Islet of Langerhans (tissue), 1 donor: ENCODE measurements at regions not wholly inside any gene's neighbourhood (a gene's known extent, or its start where the extent isn't known, plus 50 kb on each side); places are given as distances from the start of the nearest gene placed in this dataset.

ENCODE experiments used
- FAIRE-seq: peaks from one replicate; lab custom pipeline; 2011; peaks lifted over from hg19 to GRCh38; lab: Jason Lieb, UNC

DNA sequence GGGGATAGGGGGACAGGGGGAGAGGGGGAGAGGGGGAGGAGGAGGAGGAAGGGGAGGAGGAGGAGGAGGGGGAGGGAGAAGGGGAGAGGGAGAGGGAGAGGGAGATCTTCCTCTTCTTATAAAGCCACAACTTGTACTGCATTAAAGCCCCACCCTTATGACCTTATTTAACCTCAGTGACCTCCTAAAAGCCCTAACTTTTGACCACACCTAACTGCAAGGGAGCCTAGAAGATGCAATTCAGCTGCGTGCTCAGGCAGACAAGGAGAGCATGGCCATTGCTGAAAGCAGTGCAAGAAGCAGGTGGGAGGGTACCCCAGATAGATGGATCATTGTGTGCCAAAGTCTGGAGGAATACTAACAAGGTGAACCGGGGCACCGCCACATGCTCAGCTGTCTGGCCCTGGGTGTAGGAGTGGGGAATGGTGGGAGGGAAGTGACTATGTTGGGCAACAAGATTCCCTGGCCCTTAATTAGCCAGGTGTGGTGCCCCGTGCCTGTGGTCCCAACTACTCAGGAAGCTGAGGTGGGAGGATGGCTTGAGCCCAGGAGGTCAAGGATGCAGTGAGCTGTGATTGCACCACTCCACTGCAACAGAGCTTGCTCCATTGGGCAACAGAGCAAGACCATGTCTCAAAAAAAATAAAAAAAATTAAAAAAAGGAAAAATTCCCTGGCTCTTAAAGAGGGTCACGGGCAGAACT lies 125.4 kb upstream of the BOD1 start:
- FAIRE-seq: no peak

- FAIRE-seq: no peak
Observed at GRCh38 chr5:173742432-173742816, 126.0 kb upstream of the BOD1 start.

DNA sequence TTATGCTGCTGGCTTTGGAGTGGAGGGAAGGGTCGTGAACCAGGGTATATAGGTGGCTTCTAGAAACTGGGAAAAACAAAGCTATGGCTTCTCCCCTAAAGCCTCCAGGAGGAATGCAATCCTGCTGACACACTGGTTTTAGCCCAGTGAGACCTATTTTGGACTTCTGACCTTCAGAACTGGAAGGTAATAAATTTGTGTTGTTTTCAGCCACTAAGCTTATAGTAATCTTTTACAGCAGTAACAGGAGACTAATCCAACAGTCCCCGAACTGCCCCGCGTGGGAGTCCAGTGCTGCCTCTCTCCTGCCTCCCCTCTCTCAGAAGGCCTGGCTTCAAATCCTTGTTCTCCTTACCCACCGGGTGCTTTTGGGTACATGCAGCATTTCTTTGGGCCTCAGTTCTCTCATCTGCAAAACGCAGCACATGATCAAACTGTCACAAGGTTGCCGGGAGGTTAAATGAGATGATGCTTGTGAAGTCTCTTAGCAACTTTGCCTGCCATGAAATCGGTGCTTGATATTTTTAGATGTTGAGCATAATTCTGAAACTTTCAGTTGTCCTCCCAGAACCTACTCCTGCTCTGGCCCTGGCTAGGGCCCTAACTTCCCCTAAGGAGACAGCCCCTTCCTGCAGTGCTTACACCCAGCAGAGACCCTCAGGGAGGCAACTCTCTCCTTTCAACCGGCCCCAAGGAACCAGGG lies 127.3 kb upstream of the BOD1 start:
- FAIRE-seq: no peak

GRCh38 chr5:173744551-173744950 lies 128.1 kb upstream of the BOD1 start:
- FAIRE-seq: no peak

DNA sequence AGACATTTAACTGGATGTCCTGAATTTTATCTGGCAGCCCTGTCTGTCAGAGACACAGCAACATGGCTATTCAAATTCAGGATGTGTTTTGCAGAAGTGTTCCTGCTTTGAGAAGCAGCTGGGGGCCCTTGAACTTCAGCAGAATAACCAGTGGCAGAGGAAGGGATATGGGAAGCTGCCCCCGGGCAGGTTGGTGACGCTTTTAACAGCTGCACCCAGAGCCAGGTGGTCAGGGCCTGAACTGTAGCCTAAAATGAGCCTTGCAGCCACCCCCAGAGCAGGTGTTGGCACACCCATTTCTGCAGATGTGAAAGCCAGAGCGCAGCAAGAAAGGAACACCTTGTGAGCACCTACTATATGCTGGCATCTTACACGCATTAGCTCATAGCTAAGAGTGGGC lies 128.7 kb upstream of the BOD1 start:
- no peak for FAIRE-seq

GRCh38 chr5:173745557-173745956 lies 129.1 kb upstream of the BOD1 start:
- FAIRE-seq: no peak

GRCh38 chr5:173746047-173746646 lies 129.7 kb upstream of the BOD1 start:
- FAIRE-seq: no peak

DNA sequence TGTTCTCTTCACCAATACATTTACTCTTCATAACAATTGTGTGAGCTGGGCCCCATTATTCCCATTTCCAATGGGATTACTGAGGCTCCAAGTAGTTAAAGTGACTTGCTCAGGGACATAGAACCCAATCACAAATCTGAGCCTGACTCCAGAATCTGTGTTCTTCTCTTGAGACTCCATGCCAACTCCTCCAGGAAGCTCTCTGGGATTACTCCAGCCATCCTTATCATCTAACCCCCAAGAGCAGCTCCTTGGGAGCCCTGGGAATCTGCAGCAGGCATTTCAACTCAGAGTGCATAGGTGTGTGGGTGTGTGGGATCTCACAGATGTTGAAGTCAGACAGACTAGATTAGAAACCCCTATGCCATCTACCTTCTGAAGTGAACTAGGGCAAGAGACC lies 131.4 kb upstream of the BOD1 start:
- no peak for FAIRE-seq

GRCh38 chr5:173750538-173751265 lies 134.3 kb upstream of the BOD1 start:
- no peak for FAIRE-seq

DNA sequence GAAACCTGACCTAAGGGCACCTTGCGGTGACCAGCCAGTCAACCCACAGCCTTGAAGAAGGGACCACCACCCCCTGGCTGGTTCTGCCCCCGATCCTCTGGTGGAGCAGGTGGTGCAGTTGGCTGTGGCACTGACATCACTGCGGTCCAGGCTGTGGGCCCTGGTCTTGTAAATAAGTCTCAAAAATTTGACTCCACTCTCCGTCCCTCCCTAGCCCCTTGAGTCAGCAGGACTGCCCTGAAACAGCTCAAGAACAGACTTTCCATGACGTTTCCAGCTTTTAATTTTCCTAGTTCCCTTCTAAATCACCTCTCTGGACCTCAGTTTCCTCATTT lies 134.8 kb upstream of the BOD1 start:
- FAIRE-seq: no peak

DNA sequence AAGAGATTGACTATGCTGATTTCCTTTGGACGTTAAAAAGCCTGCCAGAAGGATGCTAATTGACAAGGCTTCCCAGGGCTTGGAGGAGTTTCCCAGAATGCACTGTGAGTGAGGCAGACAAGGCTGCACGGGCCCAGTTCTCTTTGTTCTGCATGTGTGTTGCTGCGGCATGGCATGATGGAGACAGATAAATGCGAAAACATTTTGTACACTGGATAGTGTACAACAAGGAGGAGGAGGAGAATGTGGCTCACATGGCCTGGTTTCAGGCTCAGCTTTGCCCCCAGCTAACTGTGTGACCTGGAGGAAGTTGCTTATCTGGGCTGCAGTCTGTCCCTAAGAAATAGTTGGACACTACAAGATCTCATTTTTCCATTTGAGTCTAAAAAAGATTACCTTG lies 135.5 kb upstream of the CPEB4 start:
- FAIRE-seq: no peak

DNA sequence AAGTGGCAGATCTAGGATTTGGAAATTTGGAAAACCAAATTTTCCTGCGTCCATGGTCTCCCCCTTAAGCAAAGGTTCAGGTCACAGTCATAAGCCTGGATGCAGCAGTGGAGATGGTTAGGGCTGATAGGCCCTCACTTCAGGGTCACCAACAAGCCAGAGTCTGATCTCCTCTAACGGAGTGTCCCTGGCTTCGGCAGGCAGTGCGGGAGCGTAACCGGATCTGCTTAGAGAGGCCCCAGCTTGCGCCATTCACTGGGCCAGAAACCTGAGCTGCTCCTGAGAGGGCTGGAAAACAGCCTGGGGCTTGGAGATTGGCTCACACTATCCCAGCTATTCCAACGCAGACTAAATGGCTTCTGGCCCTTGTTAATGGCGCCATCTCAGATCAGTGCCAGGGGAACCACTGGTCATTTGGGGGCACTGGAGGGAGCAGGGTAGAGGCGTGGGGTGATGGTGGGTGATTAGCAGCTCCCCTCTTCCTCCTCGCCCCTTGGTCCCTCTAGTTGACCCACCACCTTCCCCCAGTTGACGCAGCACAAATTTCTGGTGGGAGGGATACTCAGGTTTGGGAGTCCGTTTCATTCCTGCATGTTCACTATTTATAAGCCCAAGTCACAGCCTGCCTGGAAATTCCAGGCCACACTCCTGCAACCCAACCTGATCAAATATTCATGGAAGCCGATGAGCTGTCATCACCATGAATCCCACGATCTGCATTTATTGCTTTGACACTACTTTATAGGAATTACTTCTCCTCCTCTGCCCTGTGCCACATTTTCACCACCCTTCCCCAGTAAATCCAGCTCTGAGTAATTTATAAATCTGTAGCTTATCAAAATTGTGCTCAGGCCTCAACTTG lies 134.6 kb upstream of the CPEB4 start:
- FAIRE-seq: no peak

- no peak for FAIRE-seq
Observed at GRCh38 chr5:173755319-173755718, 132.8 kb upstream of the CPEB4 start.

DNA sequence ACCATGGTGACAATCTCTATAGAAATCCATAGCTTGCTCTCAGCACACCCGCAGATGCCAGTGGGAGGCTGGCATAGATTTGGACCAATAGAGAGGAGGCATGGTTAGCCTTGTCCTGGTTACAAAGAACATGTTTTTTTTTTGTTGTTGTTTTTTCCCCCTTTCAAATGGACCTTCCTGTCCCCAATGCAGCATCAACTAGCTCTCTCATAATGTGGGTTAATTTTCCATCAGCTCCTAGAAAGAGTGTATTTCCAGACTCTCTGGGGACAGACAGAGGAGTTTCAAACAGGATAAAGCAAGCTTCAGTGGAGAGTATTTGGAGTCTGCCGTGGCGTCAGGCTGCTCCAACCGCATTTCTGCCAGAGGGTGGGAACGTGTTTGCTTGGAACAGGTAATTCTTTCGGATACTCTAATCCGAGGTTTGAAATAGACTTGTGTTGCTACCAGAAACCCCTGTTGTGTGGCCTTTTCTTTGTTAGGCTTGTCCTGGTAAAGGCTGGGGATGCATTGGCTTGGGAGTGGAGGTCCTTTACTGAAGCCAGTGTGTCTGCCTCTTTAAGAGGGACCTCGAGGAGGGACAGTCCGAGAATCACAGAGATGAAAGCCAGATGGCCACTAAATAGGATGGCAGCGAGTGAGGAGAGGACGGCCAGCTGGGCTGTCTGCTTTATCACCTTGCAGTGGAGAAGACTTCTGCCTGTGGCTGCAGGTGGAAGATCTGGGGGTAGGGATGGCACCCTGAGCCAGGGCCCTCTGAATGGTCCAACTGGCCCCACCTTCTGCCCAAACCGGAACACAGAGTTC lies 130.5 kb upstream of the CPEB4 start:
- no peak for FAIRE-seq

DNA sequence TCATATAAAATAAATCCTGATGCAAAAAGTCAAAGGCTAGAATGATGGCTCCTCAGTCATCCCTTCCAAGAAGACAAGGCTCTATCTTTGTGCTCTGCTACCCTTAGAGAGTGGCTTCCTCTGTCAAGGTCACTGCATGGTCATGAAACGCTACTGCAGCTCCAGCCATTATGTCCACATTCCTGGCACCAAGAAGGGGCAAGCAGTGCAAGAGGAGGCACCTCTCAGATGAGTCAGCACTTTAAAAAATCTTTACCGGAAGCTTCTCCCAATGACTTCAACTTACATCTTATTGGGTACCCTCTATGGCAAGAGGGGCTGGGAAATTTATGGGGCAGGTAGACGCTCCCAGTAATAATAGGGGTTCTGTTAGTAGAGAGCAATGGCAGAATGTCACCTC lies 129.5 kb upstream of the CPEB4 start:
- no peak for FAIRE-seq

GRCh38 chr5:173759691-173760090 lies 128.5 kb upstream of the CPEB4 start:
- no peak for FAIRE-seq

DNA sequence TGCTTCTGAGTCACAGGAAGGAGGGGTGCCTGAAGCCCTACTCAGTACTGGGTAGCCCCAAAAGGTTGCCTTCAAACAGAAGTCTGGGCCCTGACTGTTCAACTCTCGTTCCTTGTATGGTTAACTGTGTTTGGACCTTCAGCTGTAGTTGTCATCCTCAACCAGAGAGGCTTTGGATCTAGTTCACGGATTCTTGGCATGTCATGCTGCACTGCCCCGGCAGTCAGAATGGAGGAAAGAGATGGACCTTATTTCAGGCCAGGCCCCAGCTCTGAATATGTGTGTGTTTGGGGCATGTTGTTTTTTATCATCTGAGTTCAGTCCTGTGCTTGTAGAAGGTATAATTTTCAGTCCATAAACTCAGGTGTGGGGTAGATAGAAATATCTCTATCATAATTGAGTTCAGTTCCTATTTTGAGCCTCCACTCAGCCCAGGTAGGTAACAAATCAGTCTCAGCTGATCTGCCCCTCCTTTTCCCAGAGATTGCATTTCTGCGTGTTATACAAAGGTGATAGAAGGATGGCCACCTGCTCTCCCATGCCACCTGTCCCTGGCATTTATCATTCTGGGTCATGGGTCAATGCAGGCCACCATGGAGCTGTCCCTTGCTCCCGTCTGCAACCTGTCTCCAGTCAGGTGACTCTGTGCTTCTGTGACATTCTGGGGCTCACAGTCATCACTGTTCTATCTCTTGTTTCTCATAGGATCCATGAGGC lies 127.5 kb upstream of the CPEB4 start:
- no peak for FAIRE-seq

- no peak for FAIRE-seq
Observed at GRCh38 chr5:173761178-173761513, 127.0 kb upstream of the CPEB4 start.

DNA sequence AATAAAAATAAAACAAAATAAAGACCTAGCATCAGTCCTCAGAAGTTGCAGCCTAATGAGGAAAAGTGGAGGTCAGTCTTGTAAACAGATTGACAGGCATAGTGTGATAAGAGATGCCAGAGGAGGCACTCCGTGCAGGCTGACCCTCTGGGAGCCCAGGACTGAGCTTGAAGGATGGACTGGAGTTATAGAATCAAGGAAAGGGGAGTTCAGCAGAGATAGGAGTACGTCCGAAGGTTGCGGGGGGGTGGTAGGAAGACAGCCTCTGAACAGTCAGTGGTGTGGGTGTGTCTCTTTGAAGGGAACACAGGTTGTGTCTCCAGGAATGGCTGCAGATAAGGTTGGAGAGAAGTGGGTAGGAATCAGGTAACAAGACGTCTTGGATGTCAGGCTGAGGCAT lies 126.1 kb upstream of the CPEB4 start:
- FAIRE-seq: no peak

- no peak for FAIRE-seq
Observed at GRCh38 chr5:173762930-173763329, 125.2 kb upstream of the CPEB4 start.

DNA sequence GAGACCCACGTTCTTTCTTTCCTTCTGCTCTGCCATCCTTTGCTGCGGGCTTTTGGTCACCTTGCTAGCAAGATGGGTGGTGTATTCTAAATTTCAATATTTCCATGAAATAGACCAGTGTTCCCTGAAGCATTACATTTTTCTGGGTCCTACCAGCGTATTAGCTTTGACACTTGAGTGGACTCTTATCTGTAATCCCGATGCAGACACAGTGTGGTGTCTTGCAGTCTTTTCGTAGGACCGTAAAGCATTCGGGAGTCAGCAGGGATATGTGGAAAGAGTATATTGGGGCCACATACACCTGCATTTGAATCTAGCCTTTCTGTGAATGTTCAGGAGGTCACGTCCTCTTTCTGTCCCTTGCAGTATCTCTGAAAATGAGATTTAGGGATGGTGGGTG lies 124.7 kb upstream of the CPEB4 start:
- no peak for FAIRE-seq
